ENCODE measurements at regions not wholly inside any gene's neighbourhood (a gene's known extent, or its start where the extent isn't known, plus 50 kb on each side); places are given as distances from the start of the nearest gene placed in this dataset.

DNA sequence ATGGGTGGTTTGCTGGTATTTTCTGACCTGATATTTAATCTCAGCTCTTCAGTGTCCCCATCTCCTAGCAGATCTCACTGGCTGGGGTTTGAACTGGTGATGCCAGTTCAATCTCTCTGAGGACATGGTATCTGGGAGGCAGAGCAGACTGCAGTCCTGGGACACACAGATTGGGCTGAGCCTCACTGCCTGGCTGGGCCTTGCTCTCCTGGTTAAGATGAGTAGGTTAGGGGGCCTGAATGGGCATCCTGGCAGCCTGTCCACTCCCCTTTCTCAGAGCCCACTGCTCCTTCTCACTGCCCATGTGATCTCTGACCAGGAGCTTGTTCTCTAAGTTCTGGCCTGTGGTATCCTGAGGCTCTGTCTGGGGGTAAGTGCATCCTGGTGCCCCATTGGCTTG, 363.4 kb downstream of the GLRX3 start:
- intact Hi-C loops (cut with DNase I) = no loop called here
- TF ChIP-seq, protein P1, sequence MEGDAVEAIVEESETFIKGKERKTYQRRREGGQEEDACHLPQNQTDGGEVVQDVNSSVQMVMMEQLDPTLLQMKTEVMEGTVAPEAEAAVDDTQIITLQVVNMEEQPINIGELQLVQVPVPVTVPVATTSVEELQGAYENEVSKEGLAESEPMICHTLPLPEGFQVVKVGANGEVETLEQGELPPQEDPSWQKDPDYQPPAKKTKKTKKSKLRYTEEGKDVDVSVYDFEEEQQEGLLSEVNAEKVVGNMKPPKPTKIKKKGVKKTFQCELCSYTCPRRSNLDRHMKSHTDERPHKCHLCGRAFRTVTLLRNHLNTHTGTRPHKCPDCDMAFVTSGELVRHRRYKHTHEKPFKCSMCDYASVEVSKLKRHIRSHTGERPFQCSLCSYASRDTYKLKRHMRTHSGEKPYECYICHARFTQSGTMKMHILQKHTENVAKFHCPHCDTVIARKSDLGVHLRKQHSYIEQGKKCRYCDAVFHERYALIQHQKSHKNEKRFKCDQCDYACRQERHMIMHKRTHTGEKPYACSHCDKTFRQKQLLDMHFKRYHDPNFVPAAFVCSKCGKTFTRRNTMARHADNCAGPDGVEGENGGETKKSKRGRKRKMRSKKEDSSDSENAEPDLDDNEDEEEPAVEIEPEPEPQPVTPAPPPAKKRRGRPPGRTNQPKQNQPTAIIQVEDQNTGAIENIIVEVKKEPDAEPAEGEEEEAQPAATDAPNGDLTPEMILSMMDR (IDR thresholded peaks at IDR 0.05) = no peak
- no peak overlapping the region for H3K4me3 ChIP-seq
- H3K27ac ChIP-seq = no peak overlapping the region
- ATAC-seq (no peak), DNase-seq (no peak)
- no peaks in the 10 kb centered on the region for H3K36me3 ChIP-seq
- peaks cover 0 to 17% (median 2%) of the 10 kb centered on the region in 11 donors for H3K9me3 ChIP-seq
- H3K4me1 ChIP-seq = no peaks in the 10 kb centered on the region
- peaks cover 0 to 9% (median 0%) of the 10 kb centered on the region in 7 donors for H3K27me3 ChIP-seq

DNA sequence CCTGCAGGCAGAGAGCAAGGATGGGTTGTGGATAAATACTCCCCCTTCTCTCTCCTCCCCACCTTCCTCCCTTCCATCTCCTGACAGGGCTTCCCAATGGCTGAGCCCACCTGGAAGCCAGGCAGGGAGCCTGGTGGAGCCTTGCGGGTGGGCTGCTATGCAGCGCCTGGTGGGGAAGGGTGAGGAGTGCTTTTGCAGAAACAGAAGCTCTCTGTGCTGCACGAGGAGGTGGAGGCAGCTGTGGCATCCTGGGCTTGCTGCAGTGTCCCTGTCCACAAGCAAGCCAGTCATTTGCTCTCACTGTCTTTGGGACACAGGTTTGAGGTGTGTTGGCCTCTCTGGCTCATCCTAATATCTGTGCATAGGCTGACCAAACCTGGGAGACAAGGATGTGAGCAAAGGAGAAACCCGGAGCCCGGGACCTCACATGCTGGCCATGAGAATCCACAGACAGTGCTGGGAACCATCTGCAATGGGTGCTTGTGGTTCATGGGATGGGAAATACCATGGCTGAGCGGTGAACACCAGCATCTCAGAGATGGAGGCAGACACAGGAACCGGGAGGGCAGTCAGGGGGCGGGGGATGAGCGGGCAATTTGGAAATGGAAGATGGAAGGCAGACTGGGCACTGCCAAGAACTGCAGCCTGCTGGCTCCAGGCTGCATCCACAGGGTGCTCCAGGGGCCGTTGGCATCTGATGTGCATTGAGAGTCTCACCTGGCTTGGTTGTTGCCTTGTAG, 364.2 kb downstream of the GLRX3 start:
- Histone ChIP-seq H3K27ac (no peak overlapping the region), H3K4me1 (no peaks in the 10 kb centered on the region), H3K9me3 (peaks cover 0 to 23% (median 2%) of the 10 kb centered on the region in 11 donors), H3K36me3 (no peaks in the 10 kb centered on the region), H3K4me3 (no peak overlapping the region), H3K27me3 (peaks cover 0 to 9% (median 0%) of the 10 kb centered on the region in 7 donors)
- 71 to 77% methylated on average over 10 of the region's 10 CpGs for WGBS, 2 donors
- TF ChIP-seq, protein P1 (IDR thresholded peaks at IDR 0.05) = no peak
- DNase-seq (no peak), ATAC-seq (no peak)
- intact Hi-C loops (cut with DNase I) = no loop called here

DNA sequence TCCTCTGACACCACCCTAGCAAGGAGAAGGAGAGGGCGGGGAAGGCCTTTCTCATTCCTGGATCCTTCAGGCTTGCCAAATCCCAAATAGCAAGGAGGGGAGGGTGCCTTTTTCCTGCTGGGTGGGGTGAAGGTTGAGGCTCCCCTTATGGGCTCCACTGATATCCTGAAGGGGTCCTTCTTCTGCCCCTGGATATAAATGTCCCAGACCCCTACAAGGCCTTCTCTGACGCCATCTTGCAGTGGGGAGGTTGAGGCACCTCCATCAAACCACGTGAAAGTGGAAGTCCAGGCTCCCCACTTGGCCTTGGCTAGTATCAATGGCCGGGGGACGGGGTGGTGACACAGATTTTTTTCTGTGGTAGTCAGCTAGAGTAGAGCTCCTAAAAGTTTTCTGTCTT, 371.3 kb downstream of the GLRX3 start:
- ATAC-seq = no peak
- TF ChIP-seq, protein P1 (IDR thresholded peaks at IDR 0.05) = no peak
- no peak overlapping the region for H3K27ac ChIP-seq
- no peak overlapping the region for H3K4me3 ChIP-seq
- H3K4me1 ChIP-seq = no peaks in the 10 kb centered on the region
- no peak for DNase-seq
- intact Hi-C loops (cut with DNase I) = no loop called here
- peaks cover 0 to 45% (median 33%) of the 10 kb centered on the region in 7 donors for H3K27me3 ChIP-seq
- peaks cover 0 to 23% (median 2%) of the 10 kb centered on the region in 11 donors for H3K9me3 ChIP-seq
- no peaks in the 10 kb centered on the region for H3K36me3 ChIP-seq
- WGBS, 2 donors = 68 to 71% methylated on average over 5 of the region's 5 CpGs

DNA sequence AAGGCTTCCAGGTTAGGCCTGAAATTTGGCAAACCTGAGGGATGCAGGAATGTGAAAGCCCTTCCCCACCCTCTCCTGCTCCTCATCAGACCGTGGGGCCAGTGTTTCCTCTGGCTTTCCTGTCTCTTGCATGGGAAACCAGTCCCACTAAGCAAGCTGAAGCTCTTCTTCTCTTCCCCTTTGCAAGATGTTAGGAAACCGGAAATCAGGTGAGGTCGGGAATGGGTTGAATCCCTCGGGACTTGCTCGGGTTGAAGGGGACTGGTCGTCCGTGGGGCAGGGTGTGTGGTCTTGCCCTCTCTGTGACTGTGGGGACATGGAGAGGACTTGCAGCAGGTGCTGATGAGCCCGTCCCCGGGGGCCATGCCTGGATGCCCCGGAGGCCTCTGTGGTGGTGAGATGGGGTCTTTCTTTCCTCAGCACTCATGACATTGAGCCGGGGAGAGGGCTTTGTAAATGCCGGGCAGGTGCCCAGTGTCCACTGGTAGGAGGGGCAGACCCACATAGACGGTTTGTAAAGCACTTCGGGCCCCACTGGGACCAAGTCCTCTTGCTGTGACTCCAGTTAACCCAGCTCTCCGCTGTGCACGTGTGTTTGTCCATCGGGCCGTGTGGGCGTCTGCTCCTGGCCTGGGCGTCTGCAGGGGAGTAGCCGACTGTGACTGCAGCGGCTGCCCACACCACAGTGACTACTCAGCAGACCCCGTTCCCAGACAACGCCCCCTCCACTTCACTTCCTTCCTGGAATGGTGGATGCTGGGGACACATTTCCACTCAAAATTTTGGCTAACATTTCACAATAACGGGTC, 373.9 kb downstream of the GLRX3 start:
- H3K27me3 ChIP-seq = peaks cover 0 to 63% (median 44%) of the 10 kb centered on the region in 7 donors
- no peak overlapping the region for H3K4me3 ChIP-seq
- H3K4me1 ChIP-seq = no peaks in the 10 kb centered on the region
- intact Hi-C loops (cut with DNase I) = no loop called here
- no peak overlapping the region for H3K27ac ChIP-seq
- peaks cover 0 to 7% (median 0%) of the 10 kb centered on the region in 11 donors for H3K9me3 ChIP-seq
- DNase-seq (no peak), ATAC-seq (no peak)
- TF ChIP-seq, protein P1 (IDR thresholded peaks at IDR 0.05) = no peak
- 75 to 83% methylated on average over 25 of the region's 25 CpGs for WGBS, 2 donors
- H3K36me3 ChIP-seq = no peaks in the 10 kb centered on the region
